ENCODE measurements at regions not wholly inside any gene's neighbourhood (a gene's known extent, or its start where the extent isn't known, plus 50 kb on each side); places are given as distances from the start of the nearest gene placed in this dataset.
"Not testable (repeated sequence)": the region's sequence is repeated elsewhere in the genome, so short reads cannot be mapped to it uniquely, and the experiment has no call there.

GRCh38 chr1:58932859-58933598, 149.2 kb upstream of the JUN start:
- DNase-seq (ENCODE audit: low spot score): peak; percentile 97

GRCh38 chr1:58933599-58933926, 149.7 kb upstream of the JUN start:
- DNase-seq (ENCODE audit: low spot score): no peak

GRCh38 chr1:58934706-58935105, 150.9 kb upstream of the JUN start:
- no peak for DNase-seq (ENCODE audit: low spot score)

GRCh38 chr1:58936973-58937372, 153.1 kb upstream of the JUN start:
- no peak for DNase-seq (ENCODE audit: low spot score)

GRCh38 chr1:58939146-58939545, 155.3 kb upstream of the JUN start:
- DNase-seq (ENCODE audit: low spot score): no peak

- DNase-seq (ENCODE audit: low spot score): no peak
Observed at GRCh38 chr1:58939666-58940370, 156.0 kb upstream of the JUN start.

GRCh38 chr1:58941471-58942289, 157.8 kb upstream of the JUN start:
- no peak for DNase-seq (ENCODE audit: low spot score)

- peak; percentile 73 for DNase-seq (ENCODE audit: low spot score)
Observed at GRCh38 chr1:58942759-58943191, 158.9 kb upstream of the JUN start.

GRCh38 chr1:58943776-58944175, 159.9 kb upstream of the JUN start:
- no peak for DNase-seq (ENCODE audit: low spot score)

GRCh38 chr1:58944439-58944838, 160.6 kb upstream of the JUN start:
- no peak for DNase-seq (ENCODE audit: low spot score)

GRCh38 chr1:58946390-58946789, 162.5 kb upstream of the JUN start:
- no peak for DNase-seq (ENCODE audit: low spot score)

GRCh38 chr1:58948671-58949070, 164.8 kb upstream of the JUN start:
- no peak for DNase-seq (ENCODE audit: low spot score)

- DNase-seq (ENCODE audit: low spot score): no peak
Observed at GRCh38 chr1:58949551-58950220, 165.8 kb upstream of the JUN start.

GRCh38 chr1:58950897-58951296, 167.1 kb upstream of the JUN start:
- no peak for DNase-seq (ENCODE audit: low spot score)

GRCh38 chr1:58953951-58954350, 170.1 kb upstream of the JUN start:
- DNase-seq (ENCODE audit: low spot score): not testable (repeated sequence)

- not testable (repeated sequence) for DNase-seq (ENCODE audit: low spot score)
Observed at GRCh38 chr1:58963287-58963686, 179.4 kb upstream of the JUN start.

- DNase-seq (ENCODE audit: low spot score): no peak
Observed at GRCh38 chr1:58964428-58964827, 180.6 kb upstream of the JUN start.

- no peak for DNase-seq (ENCODE audit: low spot score)
Observed at GRCh38 chr1:58964880-58965279, 181.0 kb upstream of the JUN start.

- DNase-seq (ENCODE audit: low spot score): no peak
Observed at GRCh38 chr1:58966103-58966916, 182.5 kb upstream of the JUN start.

- DNase-seq (ENCODE audit: low spot score): no peak
Observed at GRCh38 chr1:58966917-58967740, 183.3 kb upstream of the JUN start.

Measured in HT-29 (cell line).